Activated CD4-positive, alpha-beta T cell treated with anti-CD3 and anti-CD28 coated beads, Interleukin-2, amount 50 U/mL, for 48 hours (primary cell): ENCODE measurements at regions not wholly inside any gene's neighbourhood (a gene's known extent, or its start where the extent isn't known, plus 50 kb on each side); places are given as distances from the start of the nearest gene placed in this dataset.

Experiments
- DNase-seq, 2 experiments: peaks; one replicate each; pipeline ENCODE4 v3.0.0-alpha.2; 2020

DNA sequence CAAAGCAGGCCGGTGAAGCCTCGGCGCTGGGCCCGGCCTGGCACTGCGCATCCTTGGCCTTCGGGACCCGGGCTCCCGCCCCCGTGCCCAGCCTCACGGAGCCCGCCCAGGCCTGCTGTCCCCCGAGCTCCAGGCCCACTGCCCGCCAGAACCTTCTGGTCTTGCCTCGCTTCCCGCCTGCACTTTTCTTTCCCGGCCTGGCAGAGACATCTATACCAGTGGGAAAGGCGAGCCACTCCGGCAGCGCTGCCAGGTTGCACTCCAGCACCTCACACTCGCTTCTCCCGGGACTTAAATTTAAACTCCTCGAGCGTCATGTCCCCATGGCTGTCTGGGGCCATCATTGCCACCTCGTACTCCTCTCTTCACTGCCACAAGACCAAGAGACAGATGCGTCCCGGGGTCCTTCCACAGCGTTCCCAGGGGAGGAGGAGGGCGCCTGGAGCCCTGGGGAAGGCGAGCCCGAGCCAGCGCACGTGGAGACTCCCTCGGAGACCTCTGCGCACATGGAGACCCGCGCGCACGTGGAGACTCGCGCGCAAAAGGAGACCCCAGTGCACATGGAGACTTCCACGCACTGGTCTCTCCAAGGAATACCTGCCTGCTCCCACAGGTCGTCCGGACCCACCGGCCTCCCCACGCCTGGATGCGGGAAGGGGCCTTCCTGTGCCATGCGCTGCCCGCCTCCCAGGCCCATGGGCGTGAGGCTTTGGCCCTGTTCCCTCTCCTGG lies 253.1 kb upstream of the SALL3 start:
- no peak for DNase-seq

GRCh38 chr18:78727057-78727739 lies 252.4 kb upstream of the SALL3 start:
- DNase-seq, result no peak

- no peak for DNase-seq
These were observed 251.5 kb upstream of the SALL3 start for GRCh38 chr18:78727877-78728783.

GRCh38 chr18:78728784-78729467 lies 250.7 kb upstream of the SALL3 start:
- no peak for DNase-seq

- no peak for DNase-seq
These were observed 249.1 kb upstream of the SALL3 start for GRCh38 chr18:78730546-78730945.

GRCh38 chr18:78731016-78731397 lies 248.6 kb upstream of the SALL3 start:
- DNase-seq, result no peak

GRCh38 chr18:78731398-78732032 lies 248.1 kb upstream of the SALL3 start:
- DNase-seq, result no peak

GRCh38 chr18:78732273-78733210 lies 247.1 kb upstream of the SALL3 start:
- DNase-seq, result no peak

- DNase-seq, result no peak
These were observed 245.6 kb upstream of the SALL3 start for GRCh38 chr18:78733762-78734613.

DNA sequence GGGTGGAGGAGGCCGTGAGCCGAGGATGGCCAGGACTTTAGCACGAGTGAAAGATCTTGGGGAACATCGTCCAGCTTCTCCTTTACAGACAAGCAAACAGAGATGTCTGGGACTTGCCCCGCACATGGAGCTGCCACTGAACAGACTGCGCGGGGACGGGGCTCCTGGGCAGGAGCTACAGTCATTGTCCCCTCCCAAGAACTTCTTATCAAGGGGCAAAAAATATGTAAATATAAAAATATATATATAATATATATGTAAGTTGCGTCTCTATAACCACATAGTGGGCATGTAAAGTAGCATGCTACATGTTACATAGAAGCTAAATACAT lies 245.0 kb upstream of the SALL3 start:
- no peak for DNase-seq

DNA sequence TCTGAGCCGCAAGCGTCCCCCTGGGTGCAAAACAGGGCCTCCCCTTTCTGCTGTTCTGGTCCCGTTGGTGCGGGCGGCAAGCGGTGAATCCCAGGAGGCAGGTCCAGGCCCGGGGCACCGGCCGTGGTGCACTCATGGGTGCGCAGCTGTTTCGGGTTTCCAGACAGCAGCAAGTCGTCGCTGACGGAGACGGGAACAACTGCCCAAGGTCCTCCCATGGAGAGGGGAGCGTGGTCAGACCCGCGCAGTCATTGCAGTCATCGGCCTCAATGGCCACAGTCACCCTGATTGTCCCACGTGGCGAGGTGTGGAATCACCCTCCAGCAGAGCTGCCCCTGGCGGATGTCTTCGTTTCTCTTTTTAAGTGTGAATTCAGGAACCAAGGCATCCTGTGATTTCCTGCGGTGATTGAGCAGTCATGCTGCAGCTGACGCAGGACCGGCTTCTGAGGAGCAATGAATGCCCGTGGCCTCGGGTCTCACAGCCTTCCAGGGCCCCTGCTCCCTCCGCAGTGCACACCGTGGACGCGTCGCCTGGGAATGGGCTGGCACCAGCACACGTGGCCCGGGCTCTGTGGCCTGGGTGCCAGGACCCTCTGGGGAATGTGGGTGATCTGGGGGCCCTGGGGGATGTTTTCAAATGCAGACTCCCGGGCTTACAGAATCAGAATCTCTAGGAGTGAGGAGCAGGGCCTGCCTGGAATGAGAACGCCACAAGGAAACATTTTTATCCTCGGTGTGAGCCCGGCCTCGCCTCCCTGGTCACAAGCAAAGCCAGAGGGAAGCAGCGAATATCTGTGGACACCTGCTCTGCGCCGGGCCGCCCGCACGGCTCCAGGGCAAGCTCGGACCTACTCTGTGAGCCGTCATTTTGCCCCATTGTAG lies 244.2 kb upstream of the SALL3 start:
- no peak for DNase-seq

- no peak for DNase-seq
These were observed 243.5 kb upstream of the SALL3 start for GRCh38 chr18:78736015-78736690.

DNA sequence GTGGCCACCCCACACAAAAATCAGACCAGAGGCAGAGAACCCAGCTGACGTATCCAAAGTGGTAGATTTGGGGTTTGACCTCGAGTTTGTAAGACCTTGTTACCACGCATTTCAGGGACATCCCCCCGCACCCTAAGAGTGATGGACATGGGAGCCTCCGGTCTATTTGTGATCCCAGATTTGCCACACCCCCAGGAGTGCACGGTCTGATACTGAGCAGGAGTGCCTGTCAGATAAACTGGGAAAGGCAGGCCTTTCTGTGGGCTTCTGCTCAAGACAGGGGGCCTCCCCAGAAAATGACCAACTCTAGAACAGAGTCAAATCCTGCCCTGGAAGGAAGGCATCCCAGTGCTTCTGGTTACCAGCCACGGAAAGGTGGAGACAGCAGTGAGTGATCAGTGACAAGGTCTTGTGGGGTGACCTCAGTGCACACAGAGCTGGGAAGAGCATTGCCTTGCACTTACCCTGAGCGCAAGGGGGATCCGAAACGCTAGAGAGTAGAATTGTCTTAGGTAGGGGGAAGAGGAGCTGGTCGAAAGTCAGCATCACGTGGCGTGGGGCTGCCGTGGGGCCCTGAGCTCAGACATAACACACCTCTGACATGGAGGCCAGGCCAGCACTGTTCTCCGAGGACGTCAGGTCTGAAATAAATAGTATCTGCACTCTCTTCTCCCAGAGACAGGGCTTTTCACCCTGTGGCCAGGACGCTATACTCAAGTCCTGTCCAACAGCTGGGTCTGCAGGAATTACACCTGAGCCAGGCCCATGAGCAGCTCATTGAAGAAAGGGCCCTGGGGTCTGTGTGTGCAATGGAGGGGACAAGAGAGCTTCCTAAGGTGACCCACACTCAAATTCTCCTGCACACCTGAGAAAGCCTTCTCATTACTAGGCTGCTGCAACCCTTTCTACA lies 242.4 kb upstream of the SALL3 start:
- DNase-seq, result no peak

GRCh38 chr18:78738076-78738690 lies 241.4 kb upstream of the SALL3 start:
- DNase-seq, result no peak

GRCh38 chr18:78739115-78739514 lies 240.5 kb upstream of the SALL3 start:
- DNase-seq, result no peak

GRCh38 chr18:78739882-78740677 lies 239.5 kb upstream of the SALL3 start:
- DNase-seq, result no peak
